Gastrocnemius medialis (tissue), 4 donors: ENCODE measurements at regions not wholly inside any gene's neighbourhood (a gene's known extent, or its start where the extent isn't known, plus 50 kb on each side); places are given as distances from the start of the nearest gene placed in this dataset.

Experiments used
- CTCF ChIP-seq, 5 experiments: fragments of 450-650 bp in 3 of 5; fragments of 200-600 bp in 2 of 5; sonication (generic) in 2 of 5; IDR thresholded peaks in 4 of 5; conservative IDR thresholded peaks in 1 of 5; 1 replicate in 4 of 5; 2 replicates in 1 of 5; pipeline ENCODE4 v1.5.1; 2016 to 2019; ENCODE audit warnings: antibody characterized with exemption in 5 of 5, mild to moderate bottlenecking in 3 of 5, moderate library complexity in 3 of 5
- POLR2A ChIP-seq, 2 donors: fragments of 450-650 bp; IDR thresholded peaks; one replicate each; pipeline ENCODE4 v1.6.1; 2017; ENCODE audit warnings: antibody characterized with exemption in 2 of 2, mild to moderate bottlenecking in 2 of 2, moderate library complexity in 2 of 2

GRCh38 chr6:95795927-95796326 lies 218.6 kb downstream of the MANEA start:
- TF ChIP-seq CTCF (IDR thresholded peaks at IDR 0.05 in 4 of 5, conservative IDR thresholded peaks at IDR 0.05 in 1 of 5), result no peak
- no peak for TF ChIP-seq POLR2A (IDR thresholded peaks at IDR 0.05)
